PFSK-1 (cell line): ENCODE measurements at regions not wholly inside any gene's neighbourhood (a gene's known extent, or its start where the extent isn't known, plus 50 kb on each side); places are given as distances from the start of the nearest gene placed in this dataset.

Experiments
- FOXP2 ChIP-seq: optimal IDR thresholded peaks from 2 replicates; pipeline ENCODE3; 2011; ENCODE audit warnings: borderline replicate concordance, control low read depth, inconsistent platforms; ENCODE audit not compliant: insufficient read depth; ENCODE audit errors: extremely low read length, extremely low read depth
- POLR2AphosphoS5 ChIP-seq: IDR thresholded peaks from 2 replicates; pipeline ENCODE4 v1.6.1; 2012; ENCODE audit warnings: low read depth, mild to moderate bottlenecking, control low read depth, low read length, moderate library complexity
- SIN3A ChIP-seq: IDR thresholded peaks from 2 replicates; pipeline ENCODE4 v1.6.1; 2012; ENCODE audit warnings: mild to moderate bottlenecking, low read length, moderate library complexity, borderline replicate concordance; ENCODE audit not compliant: insufficient read depth
- TAF1 ChIP-seq: IDR thresholded peaks from 2 replicates; pipeline ENCODE4 v1.6.1; 2012; ENCODE audit warnings: low read length, control low read depth, borderline replicate concordance; ENCODE audit not compliant: insufficient read depth
- TF ChIP-seq, protein P1 (sequence below), 2 experiments: IDR thresholded peaks; 2 replicates each; pipeline versions ENCODE4 v1.6.1 to v1.8.0; 2011 to 2012; ENCODE audit warnings: low read depth in 2 of 2, low read length in 2 of 2, control low read depth in 1 of 2, inconsistent platforms in 1 of 2, mild to moderate bottlenecking in 1 of 2, moderate library complexity in 1 of 2; ENCODE audit not compliant: insufficient read depth in 1 of 2

DNA sequence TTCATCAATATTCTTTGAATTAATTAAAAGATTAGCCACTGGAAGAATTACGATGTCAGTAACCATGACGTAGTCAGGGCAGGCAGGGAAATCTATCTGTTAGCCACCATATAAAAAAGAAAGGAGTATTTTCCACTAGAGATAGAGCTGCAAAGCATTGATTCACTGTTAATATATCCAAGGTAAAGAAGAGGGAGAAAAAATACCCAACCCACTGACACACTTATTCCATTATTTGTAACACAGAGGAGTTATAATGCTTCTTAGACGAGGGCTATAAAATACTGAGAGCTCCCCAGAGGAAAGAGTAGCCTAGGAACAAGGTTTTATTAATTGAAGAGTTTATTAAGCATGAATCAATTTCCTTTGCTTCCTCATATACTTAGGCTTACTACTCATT lies 382.2 kb upstream of the CDH6 start:
- TF ChIP-seq POLR2AphosphoS5: no peak
- no peak for TF ChIP-seq SIN3A
- TF ChIP-seq, protein P1, sequence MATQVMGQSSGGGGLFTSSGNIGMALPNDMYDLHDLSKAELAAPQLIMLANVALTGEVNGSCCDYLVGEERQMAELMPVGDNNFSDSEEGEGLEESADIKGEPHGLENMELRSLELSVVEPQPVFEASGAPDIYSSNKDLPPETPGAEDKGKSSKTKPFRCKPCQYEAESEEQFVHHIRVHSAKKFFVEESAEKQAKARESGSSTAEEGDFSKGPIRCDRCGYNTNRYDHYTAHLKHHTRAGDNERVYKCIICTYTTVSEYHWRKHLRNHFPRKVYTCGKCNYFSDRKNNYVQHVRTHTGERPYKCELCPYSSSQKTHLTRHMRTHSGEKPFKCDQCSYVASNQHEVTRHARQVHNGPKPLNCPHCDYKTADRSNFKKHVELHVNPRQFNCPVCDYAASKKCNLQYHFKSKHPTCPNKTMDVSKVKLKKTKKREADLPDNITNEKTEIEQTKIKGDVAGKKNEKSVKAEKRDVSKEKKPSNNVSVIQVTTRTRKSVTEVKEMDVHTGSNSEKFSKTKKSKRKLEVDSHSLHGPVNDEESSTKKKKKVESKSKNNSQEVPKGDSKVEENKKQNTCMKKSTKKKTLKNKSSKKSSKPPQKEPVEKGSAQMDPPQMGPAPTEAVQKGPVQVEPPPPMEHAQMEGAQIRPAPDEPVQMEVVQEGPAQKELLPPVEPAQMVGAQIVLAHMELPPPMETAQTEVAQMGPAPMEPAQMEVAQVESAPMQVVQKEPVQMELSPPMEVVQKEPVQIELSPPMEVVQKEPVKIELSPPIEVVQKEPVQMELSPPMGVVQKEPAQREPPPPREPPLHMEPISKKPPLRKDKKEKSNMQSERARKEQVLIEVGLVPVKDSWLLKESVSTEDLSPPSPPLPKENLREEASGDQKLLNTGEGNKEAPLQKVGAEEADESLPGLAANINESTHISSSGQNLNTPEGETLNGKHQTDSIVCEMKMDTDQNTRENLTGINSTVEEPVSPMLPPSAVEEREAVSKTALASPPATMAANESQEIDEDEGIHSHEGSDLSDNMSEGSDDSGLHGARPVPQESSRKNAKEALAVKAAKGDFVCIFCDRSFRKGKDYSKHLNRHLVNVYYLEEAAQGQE (IDR thresholded peaks at IDR 0.05; ENCODE audit: insufficient read depth in 1 of 2, low read depth in 2 of 2, low read length in 2 of 2): no peak
- TF ChIP-seq TAF1: no peak
- TF ChIP-seq FOXP2: no peak
